ENCODE measurements at regions not wholly inside any gene's neighbourhood (a gene's known extent, or its start where the extent isn't known, plus 50 kb on each side); places are given as distances from the start of the nearest gene placed in this dataset.

- no peaks in the 10 kb centered on the region for H3K9me3 ChIP-seq
- TF ChIP-seq CTCF (IDR thresholded peaks at IDR 0.05) (no peak), POLR2A (IDR thresholded peaks at IDR 0.05) (no peak)
- no peak overlapping the region for H3K4me3 ChIP-seq
- intact Hi-C loops (cut with DNase I; ENCODE audit: low total_unique reads) = no loop called here
- peaks cover 0 to 7% of the 10 kb centered on the region in 2 donors for H3K4me1 ChIP-seq
- no peaks in the 10 kb centered on the region for H3K36me3 ChIP-seq
- no peak for DNase-seq
- H3K27me3 ChIP-seq = no peaks in the 10 kb centered on the region
- H3K27ac ChIP-seq = no peak overlapping the region
Observed at GRCh38 chr6:74971633-74972032, 234.2 kb downstream of the COL12A1 start.

- H3K27me3 ChIP-seq = no peaks in the 10 kb centered on the region
- H3K36me3 ChIP-seq = no peaks in the 10 kb centered on the region
- no peaks in the 10 kb centered on the region for H3K9me3 ChIP-seq
- intact Hi-C loops (cut with DNase I; ENCODE audit: low total_unique reads) = no loop called here
- H3K4me3 ChIP-seq = no peak overlapping the region
- no peak for DNase-seq
- no peak overlapping the region for H3K27ac ChIP-seq
- TF ChIP-seq POLR2A (IDR thresholded peaks at IDR 0.05) = no peak
- TF ChIP-seq CTCF (IDR thresholded peaks at IDR 0.05) = no peak
- peaks cover 0 to 4% of the 10 kb centered on the region in 2 donors for H3K4me1 ChIP-seq
Observed at GRCh38 chr6:74969591-74970267, 236.1 kb downstream of the COL12A1 start.

- Histone ChIP-seq H3K27ac (no peak overlapping the region), H3K36me3 (no peaks in the 10 kb centered on the region), H3K27me3 (no peaks in the 10 kb centered on the region), H3K4me3 (no peak overlapping the region), H3K4me1 (no peaks in the 10 kb centered on the region), H3K9me3 (peaks cover 0 to 4% of the 10 kb centered on the region in 2 donors)
- intact Hi-C loops (cut with DNase I; ENCODE audit: low total_unique reads) = no loop called here
- DNase-seq = no peak
- TF ChIP-seq POLR2A (IDR thresholded peaks at IDR 0.05) = no peak
- no peak for TF ChIP-seq CTCF (IDR thresholded peaks at IDR 0.05)
Observed at GRCh38 chr6:74967821-74968220, 238.0 kb downstream of the COL12A1 start.

- no peaks in the 10 kb centered on the region for H3K36me3 ChIP-seq
- H3K4me3 ChIP-seq = no peak overlapping the region
- no peak overlapping the region for H3K27ac ChIP-seq
- H3K27me3 ChIP-seq = no peaks in the 10 kb centered on the region
- TF ChIP-seq CTCF (IDR thresholded peaks at IDR 0.05) = no peak
- no peak for TF ChIP-seq POLR2A (IDR thresholded peaks at IDR 0.05)
- H3K4me1 ChIP-seq = no peaks in the 10 kb centered on the region
- intact Hi-C loops (cut with DNase I; ENCODE audit: low total_unique reads) = no loop called here
- peaks cover 0 to 4% of the 10 kb centered on the region in 2 donors for H3K9me3 ChIP-seq
- no peak for DNase-seq
Observed at GRCh38 chr6:74966712-74967111, 239.1 kb downstream of the COL12A1 start.

GRCh38 chr6:74964871-74965441 lies 240.9 kb downstream of the COL12A1 start:
- TF ChIP-seq CTCF (IDR thresholded peaks at IDR 0.05) (no peak), POLR2A (IDR thresholded peaks at IDR 0.05) (no peak)
- Histone ChIP-seq H3K36me3 (no peaks in the 10 kb centered on the region), H3K27ac (no peak overlapping the region), H3K4me3 (no peak overlapping the region), H3K4me1 (no peaks in the 10 kb centered on the region), H3K27me3 (no peaks in the 10 kb centered on the region), H3K9me3 (peaks cover 0 to 4% of the 10 kb centered on the region in 2 donors)
- no peak for DNase-seq
- intact Hi-C loops (cut with DNase I; ENCODE audit: low total_unique reads) = no loop called here

Data from uterus (tissue), 3 donors.